HUES64 (cell line): ENCODE measurements at regions not wholly inside any gene's neighbourhood (a gene's known extent, or its start where the extent isn't known, plus 50 kb on each side); places are given as distances from the start of the nearest gene placed in this dataset.

Source experiments
- H3K27ac ChIP-seq: 2 replicates; pipeline ENCODE4 v1.7.0; 2013; ENCODE audit warnings: low read depth, low read length, inconsistent platforms
- H3K27me3 ChIP-seq: 2 replicates; pipeline ENCODE4 v1.6.1; 2013; ENCODE audit warnings: mild to moderate bottlenecking, low read length; ENCODE audit not compliant: insufficient read depth
- H3K36me3 ChIP-seq: 2 replicates; pipeline ENCODE4 v1.6.1; 2013; ENCODE audit warnings: mild to moderate bottlenecking, low read length; ENCODE audit not compliant: insufficient read depth
- H3K4me1 ChIP-seq: 2 replicates; pipeline ENCODE4 v1.6.1; 2013; ENCODE audit warnings: mild to moderate bottlenecking, low read length, moderate library complexity; ENCODE audit not compliant: insufficient read depth
- H3K4me3 ChIP-seq: 2 replicates; pipeline ENCODE4 v1.5.1; 2013; ENCODE audit warnings: mild to moderate bottlenecking, low read length, moderate library complexity
- H3K9ac ChIP-seq: 2 replicates; pipeline ENCODE4 v1.6.1; 2013; ENCODE audit warnings: mild to moderate bottlenecking, low read depth, low read length
- H3K9me3 ChIP-seq: 2 replicates; pipeline ENCODE4 v1.6.1; 2013; ENCODE audit warnings: low read depth, low read length; ENCODE audit not compliant: insufficient read depth
- WGBS: fragments of 150-250, 120-280 bp; methylation state at CpG from one replicate; pipeline ENCODE4 v1.1.7; 2013; ENCODE audit warnings: missing lambda C conversion rate; 5-methylcytosine and 5-hydroxymethylcytosine counted together

GRCh38 chrX:10769696-10770619 lies 149.6 kb upstream of the MID1 start:
- Histone ChIP-seq H3K9me3 (no peaks in the 10 kb centered on the region), H3K27me3 (no peaks in the 10 kb centered on the region), H3K27ac (peak overlapping the region; percentile 75), H3K4me1 (peaks cover 20% of the 10 kb centered on the region; the same call in 1 of the 2 replicates), H3K4me3 (peak overlapping the region; percentile 35; the same call in 1 of the 2 replicates), H3K9ac (peak overlapping the region; percentile 29; the same call in 1 of the 2 replicates), H3K36me3 (no peaks in the 10 kb centered on the region)
- 58% methylated on average over 6 of the region's 9 CpGs for WGBS

DNA sequence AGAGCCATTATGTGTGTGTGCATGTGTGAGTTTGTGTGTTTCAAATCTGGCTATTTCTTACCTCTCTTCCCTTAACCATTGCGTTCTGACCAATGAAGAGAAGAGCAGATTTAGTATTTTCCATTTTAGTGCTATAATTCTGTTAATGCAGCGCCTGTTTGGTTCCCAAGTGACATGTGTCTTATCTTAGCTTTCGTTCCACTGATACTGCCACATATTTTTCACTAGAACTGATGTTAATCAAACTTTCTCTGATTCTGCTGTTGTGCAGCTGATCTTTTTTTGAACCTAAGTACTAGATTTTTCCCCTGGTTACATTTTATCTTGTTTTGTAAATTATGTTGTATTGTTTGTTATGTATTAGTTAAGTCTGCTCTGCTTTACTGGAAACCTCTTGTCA lies 152.9 kb upstream of the MID1 start:
- 94% methylated on average over 2 of the region's 3 CpGs for WGBS
- H3K4me3 ChIP-seq: no peak overlapping the region
- no peaks in the 10 kb centered on the region for H3K27me3 ChIP-seq
- H3K9me3 ChIP-seq: no peaks in the 10 kb centered on the region
- H3K4me1 ChIP-seq: peaks cover 18% of the 10 kb centered on the region; the same call in 1 of the 2 replicates
- no peak overlapping the region for H3K9ac ChIP-seq
- no peaks in the 10 kb centered on the region for H3K36me3 ChIP-seq
- no peak overlapping the region for H3K27ac ChIP-seq

GRCh38 chrX:10781847-10782530 lies 161.6 kb upstream of the MID1 start:
- Histone ChIP-seq H3K27ac (no peak overlapping the region), H3K27me3 (no peaks in the 10 kb centered on the region), H3K4me3 (no peak overlapping the region), H3K9me3 (no peaks in the 10 kb centered on the region), H3K4me1 (no peaks in the 10 kb centered on the region), H3K9ac (no peak overlapping the region), H3K36me3 (no peaks in the 10 kb centered on the region)
- WGBS: 91% methylated on average over 9 of the region's 9 CpGs

- Histone ChIP-seq H3K27me3 (no peaks in the 10 kb centered on the region), H3K36me3 (no peaks in the 10 kb centered on the region), H3K9me3 (no peaks in the 10 kb centered on the region), H3K4me1 (no peaks in the 10 kb centered on the region), H3K4me3 (no peak overlapping the region), H3K9ac (no peak overlapping the region), H3K27ac (no peak overlapping the region)
- WGBS: 100% methylated on average over 1 of the region's 2 CpGs
These were observed 163.1 kb upstream of the MID1 start for GRCh38 chrX:10783451-10783995.

GRCh38 chrX:10787264-10787663 lies 166.9 kb upstream of the MID1 start:
- Histone ChIP-seq H3K27me3 (no peaks in the 10 kb centered on the region), H3K4me1 (no peaks in the 10 kb centered on the region)
- WGBS: 98% methylated on average over 2 of the region's 4 CpGs

DNA sequence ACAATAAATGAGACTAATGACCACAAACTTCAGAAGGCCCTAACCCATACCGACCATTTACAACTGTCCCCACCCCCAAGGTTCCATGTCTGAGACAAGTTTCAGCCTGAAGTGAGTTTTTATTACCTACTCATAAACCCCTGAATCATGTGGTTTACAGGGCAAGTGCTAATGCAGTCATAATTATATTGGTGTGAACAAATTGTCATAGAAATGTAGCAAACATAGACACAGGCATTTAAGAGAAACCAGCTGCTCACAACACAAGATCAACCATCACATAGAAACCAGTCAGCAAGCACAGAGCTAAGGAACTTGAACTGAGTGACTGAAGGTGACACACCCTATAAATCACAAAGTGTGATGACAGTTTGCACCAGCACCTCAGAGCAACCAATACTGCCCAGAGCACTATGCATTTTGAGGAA lies 173.8 kb upstream of the MID1 start:
- Histone ChIP-seq H3K36me3 (no peaks in the 10 kb centered on the region), H3K27ac (no peak overlapping the region), H3K4me3 (no peak overlapping the region), H3K9ac (no peak overlapping the region), H3K27me3 (no peaks in the 10 kb centered on the region), H3K9me3 (no peaks in the 10 kb centered on the region), H3K4me1 (no peaks in the 10 kb centered on the region)
- WGBS: 83% methylated on average over 1 of the region's 1 CpG

More at GRCh38 chrX:10787264-10787663, 166.9 kb upstream of the MID1 start:
- Histone ChIP-seq H3K36me3 (no peaks in the 10 kb centered on the region), H3K9ac (no peak overlapping the region), H3K9me3 (no peaks in the 10 kb centered on the region), H3K4me3 (no peak overlapping the region), H3K27ac (no peak overlapping the region)

DNA sequence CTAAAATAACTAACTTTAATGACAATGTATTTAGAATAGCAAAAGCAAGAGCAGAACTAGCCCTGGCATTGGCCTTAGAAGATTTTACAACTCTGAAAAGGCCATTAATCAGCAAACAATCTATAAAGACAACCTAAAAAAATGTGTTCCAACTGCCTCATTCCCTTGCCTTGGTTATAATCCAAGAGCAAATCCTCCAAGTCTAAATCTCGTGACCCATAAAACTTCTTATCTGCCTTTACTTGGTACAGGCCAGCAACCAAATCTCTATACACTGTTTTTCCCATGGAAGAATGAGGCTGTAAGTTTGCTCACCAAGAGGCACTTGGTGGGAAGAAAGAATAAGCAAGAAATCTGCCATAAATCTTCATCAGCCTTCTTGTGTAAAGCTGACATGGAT lies 175.3 kb upstream of the MID1 start:
- no peaks in the 10 kb centered on the region for H3K27me3 ChIP-seq
- no peak overlapping the region for H3K4me3 ChIP-seq
- no peak overlapping the region for H3K9ac ChIP-seq
- H3K9me3 ChIP-seq: no peaks in the 10 kb centered on the region
- no peak overlapping the region for H3K27ac ChIP-seq
- 100% methylated on average over 1 of the region's 1 CpG for WGBS
- no peaks in the 10 kb centered on the region for H3K36me3 ChIP-seq
- H3K4me1 ChIP-seq: no peaks in the 10 kb centered on the region

- no peaks in the 10 kb centered on the region for H3K27me3 ChIP-seq
- H3K27ac ChIP-seq: no peak overlapping the region
- H3K9me3 ChIP-seq: no peaks in the 10 kb centered on the region
- H3K9ac ChIP-seq: no peak overlapping the region
- no peaks in the 10 kb centered on the region for H3K36me3 ChIP-seq
- 79% methylated on average over 4 of the region's 4 CpGs for WGBS
- H3K4me3 ChIP-seq: no peak overlapping the region
- no peaks in the 10 kb centered on the region for H3K4me1 ChIP-seq
These were observed 177.1 kb upstream of the MID1 start for GRCh38 chrX:10797466-10797865.

DNA sequence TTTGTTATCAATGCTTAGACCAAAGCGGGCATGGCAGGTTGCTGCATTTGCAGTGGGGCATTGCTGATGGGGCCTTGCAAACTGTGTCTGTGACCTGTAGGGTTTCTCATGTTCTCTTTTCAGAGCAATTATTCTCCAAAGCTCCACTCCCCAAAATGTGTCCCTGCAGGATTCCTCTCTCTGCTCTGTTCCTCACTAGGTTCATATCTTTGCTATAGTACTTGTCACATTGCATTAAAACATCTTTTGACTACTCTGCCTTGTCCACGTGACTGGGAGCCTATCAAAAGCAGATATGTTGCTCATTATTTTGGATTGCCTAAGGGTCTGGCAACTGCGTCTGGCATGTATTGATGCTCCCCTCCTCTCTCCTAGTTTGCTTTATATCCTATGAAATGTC lies 177.7 kb upstream of the MID1 start:
- Histone ChIP-seq H3K27ac (no peak overlapping the region), H3K27me3 (no peaks in the 10 kb centered on the region), H3K9me3 (no peaks in the 10 kb centered on the region), H3K4me3 (no peak overlapping the region), H3K36me3 (no peaks in the 10 kb centered on the region), H3K9ac (no peak overlapping the region), H3K4me1 (no peaks in the 10 kb centered on the region)
- WGBS: 93% methylated on average over 3 of the region's 3 CpGs

GRCh38 chrX:10800796-10801195 lies 180.4 kb upstream of the MID1 start:
- Histone ChIP-seq H3K4me3 (no peak overlapping the region), H3K9me3 (no peaks in the 10 kb centered on the region), H3K9ac (no peak overlapping the region), H3K36me3 (no peaks in the 10 kb centered on the region), H3K27me3 (no peaks in the 10 kb centered on the region), H3K4me1 (no peaks in the 10 kb centered on the region), H3K27ac (no peak overlapping the region)

DNA sequence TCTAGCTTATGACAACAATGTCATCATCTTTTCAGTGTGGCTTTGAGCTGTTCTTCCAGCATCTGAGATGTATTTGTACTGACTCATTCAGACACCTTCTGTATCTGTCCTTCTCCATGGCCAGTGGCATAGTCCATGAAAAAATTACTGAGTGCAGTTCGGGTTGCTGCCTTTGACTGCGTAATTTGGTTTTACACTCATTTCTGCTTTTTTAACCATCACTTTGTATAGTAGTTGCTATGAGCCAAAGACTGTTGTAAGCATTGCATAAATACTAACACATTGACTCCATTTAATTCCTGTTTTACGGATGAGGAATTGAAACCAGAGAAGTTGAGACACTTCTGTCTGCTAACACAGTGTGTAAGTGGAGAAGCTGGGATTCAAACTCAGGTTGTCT lies 190.7 kb upstream of the MID1 start:
- Histone ChIP-seq H3K36me3 (no peaks in the 10 kb centered on the region), H3K27ac (no peak overlapping the region), H3K4me1 (no peaks in the 10 kb centered on the region), H3K4me3 (no peak overlapping the region), H3K9ac (no peak overlapping the region), H3K9me3 (no peaks in the 10 kb centered on the region), H3K27me3 (no peaks in the 10 kb centered on the region)
- WGBS: 93% methylated on average over 3 of the region's 3 CpGs
